Nephron (organoid): ENCODE measurements at regions not wholly inside any gene's neighbourhood (a gene's known extent, or its start where the extent isn't known, plus 50 kb on each side); places are given as distances from the start of the nearest gene placed in this dataset.
"Not testable (repeated sequence)": the region's sequence is repeated elsewhere in the genome, so short reads cannot be mapped to it uniquely, and the experiment has no call there.

Source experiments
- H3K27ac Mint-ChIP-seq, 3 experiments: 2 replicates each; pipeline ENCODE4 v1.8.0; 2020; ENCODE audit warnings: mixed read lengths in 3 of 3, mild to moderate bottlenecking in 2 of 3, moderate library complexity in 1 of 3
- H3K27me3 Mint-ChIP-seq: 2 replicates; pipeline ENCODE4 v1.8.0; 2021; ENCODE audit warnings: low read depth, mild to moderate bottlenecking, moderate library complexity, mixed read lengths
- H3K36me3 Mint-ChIP-seq: 2 replicates; pipeline ENCODE4 v1.8.0; 2020; ENCODE audit warnings: low read depth, mixed read lengths
- H3K4me1 Mint-ChIP-seq: 2 replicates; pipeline ENCODE4 v1.8.0; 2020; ENCODE audit warnings: mixed read lengths
- H3K4me3 Mint-ChIP-seq, 3 experiments: 2 replicates each; pipeline ENCODE4 v1.8.0; 2020; ENCODE audit warnings: mild to moderate bottlenecking in 3 of 3, mixed read lengths in 3 of 3, moderate library complexity in 2 of 3
- H3K9me3 Mint-ChIP-seq: 2 replicates; pipeline ENCODE4 v1.8.0; 2020; ENCODE audit warnings: mixed read lengths
- TF ChIP-seq, protein P1 (sequence below), 3 experiments: fragments of 200-600 bp; sonication (generic); IDR thresholded peaks; one replicate each; pipeline ENCODE4 v1.5.0; 2021; ENCODE audit warnings: antibody characterized with exemption in 3 of 3; ENCODE audit not compliant: unreplicated experiment in 3 of 3

DNA sequence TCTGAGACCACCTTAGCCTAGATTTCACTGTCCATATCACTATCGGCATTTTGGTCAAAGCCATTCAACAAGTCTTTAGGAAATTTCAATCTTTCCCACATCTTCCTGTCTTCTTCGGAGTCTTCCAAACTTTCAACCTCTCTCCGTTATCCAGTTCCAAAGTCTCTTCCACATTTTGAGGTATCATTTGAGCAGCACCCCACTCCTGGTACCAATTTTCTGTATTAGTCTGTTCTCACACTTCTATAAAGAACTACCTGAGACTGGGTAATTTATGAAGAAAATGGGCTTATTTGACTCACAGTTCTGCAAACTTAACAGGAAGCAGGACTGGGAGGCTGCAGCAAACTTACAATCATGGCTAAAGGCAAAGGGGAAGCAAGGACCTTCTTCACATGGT, 215.5 kb downstream of the CYLC2 start:
- Mint-ChIP-seq H3K27me3 (no peaks in the 10 kb centered on the region), H3K36me3 (no peaks in the 10 kb centered on the region), H3K4me3 (no peak overlapping the region), H3K9me3 (peaks cover 28% of the 10 kb centered on the region), H3K4me1 (no peaks in the 10 kb centered on the region), H3K27ac (no peak overlapping the region)
- TF ChIP-seq, protein P1, sequence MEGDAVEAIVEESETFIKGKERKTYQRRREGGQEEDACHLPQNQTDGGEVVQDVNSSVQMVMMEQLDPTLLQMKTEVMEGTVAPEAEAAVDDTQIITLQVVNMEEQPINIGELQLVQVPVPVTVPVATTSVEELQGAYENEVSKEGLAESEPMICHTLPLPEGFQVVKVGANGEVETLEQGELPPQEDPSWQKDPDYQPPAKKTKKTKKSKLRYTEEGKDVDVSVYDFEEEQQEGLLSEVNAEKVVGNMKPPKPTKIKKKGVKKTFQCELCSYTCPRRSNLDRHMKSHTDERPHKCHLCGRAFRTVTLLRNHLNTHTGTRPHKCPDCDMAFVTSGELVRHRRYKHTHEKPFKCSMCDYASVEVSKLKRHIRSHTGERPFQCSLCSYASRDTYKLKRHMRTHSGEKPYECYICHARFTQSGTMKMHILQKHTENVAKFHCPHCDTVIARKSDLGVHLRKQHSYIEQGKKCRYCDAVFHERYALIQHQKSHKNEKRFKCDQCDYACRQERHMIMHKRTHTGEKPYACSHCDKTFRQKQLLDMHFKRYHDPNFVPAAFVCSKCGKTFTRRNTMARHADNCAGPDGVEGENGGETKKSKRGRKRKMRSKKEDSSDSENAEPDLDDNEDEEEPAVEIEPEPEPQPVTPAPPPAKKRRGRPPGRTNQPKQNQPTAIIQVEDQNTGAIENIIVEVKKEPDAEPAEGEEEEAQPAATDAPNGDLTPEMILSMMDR (IDR thresholded peaks at IDR 0.05; ENCODE audit: unreplicated experiment in 3 of 3): no peak

DNA sequence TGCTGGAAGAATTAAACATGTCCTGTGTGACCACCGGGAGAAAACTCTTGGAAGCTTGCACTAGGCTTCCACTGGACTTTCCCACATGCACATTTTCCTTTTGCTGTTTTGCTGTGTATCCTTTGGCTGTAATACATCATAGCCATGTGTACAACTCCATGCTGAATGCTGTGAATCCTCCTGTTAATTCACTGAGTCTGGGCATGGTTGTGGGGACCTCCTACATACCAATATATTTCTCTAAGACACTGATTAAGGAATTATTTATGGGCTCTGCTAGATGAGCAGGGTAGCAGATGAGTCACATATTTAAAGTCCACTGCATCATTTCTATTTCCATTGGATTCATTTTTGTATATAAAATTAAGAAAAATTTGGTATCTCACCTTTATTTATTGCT, 220.1 kb downstream of the CYLC2 start:
- no peaks in the 10 kb centered on the region for H3K36me3 Mint-ChIP-seq
- peaks cover 19% of the 10 kb centered on the region for H3K9me3 Mint-ChIP-seq
- H3K27me3 Mint-ChIP-seq: no peaks in the 10 kb centered on the region
- TF ChIP-seq, protein P1 (IDR thresholded peaks at IDR 0.05; ENCODE audit: unreplicated experiment in 3 of 3): no peak
- no peak overlapping the region for H3K27ac Mint-ChIP-seq
- H3K4me3 Mint-ChIP-seq: no peak overlapping the region
- no peaks in the 10 kb centered on the region for H3K4me1 Mint-ChIP-seq

DNA sequence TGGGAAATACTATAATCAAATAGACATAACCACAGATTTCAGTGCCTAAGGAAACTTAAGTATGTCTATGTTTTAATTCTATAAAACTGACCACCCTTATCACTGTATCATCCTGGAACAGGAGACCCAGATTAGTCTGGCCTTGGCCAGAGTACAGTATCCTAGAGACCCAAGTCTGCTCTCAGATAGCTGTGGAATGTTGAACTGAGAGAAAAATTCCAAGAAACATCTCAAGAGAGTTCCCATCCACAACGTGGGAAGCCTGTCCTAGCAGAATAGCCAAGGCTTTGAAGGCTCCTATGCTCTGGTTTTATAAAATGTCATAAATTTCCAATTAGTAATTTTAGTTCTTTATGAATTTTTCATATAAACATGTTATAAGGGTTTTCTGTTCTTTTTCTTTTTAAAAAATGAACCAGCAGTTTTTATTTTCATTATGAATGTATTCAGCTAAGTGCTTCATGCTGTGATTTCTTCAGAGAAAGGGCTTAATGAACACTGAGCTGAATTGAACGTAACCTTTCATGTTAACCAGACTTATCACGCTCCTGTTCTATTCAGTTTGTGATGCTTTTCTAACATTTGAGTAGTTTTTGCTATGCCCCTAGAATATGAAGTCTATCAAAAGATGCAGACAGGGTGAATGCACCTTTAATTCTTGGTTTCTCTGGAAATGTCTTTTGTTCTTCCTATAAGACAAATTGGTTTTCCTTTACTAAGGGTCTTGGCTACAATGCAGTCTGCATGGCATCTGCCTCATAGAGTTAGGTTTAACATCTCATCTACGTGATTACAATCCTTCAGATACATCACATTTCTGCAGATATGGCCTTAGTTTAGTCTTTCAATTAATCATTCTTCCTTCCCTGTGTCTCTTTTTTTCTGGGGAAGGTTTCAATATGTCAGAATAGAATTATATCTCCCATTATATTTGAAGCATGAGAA, 230.8 kb downstream of the CYLC2 start:
- H3K36me3 Mint-ChIP-seq: no peaks in the 10 kb centered on the region
- H3K4me1 Mint-ChIP-seq: peaks cover 13% of the 10 kb centered on the region
- H3K27ac Mint-ChIP-seq: peak overlapping the region in 2 of 3 experiments; percentile 43 to 62
- no peaks in the 10 kb centered on the region for H3K27me3 Mint-ChIP-seq
- TF ChIP-seq, protein P1 (IDR thresholded peaks at IDR 0.05; ENCODE audit: unreplicated experiment in 3 of 3): no peak
- H3K9me3 Mint-ChIP-seq: no peaks in the 10 kb centered on the region
- no peak overlapping the region for H3K4me3 Mint-ChIP-seq

DNA sequence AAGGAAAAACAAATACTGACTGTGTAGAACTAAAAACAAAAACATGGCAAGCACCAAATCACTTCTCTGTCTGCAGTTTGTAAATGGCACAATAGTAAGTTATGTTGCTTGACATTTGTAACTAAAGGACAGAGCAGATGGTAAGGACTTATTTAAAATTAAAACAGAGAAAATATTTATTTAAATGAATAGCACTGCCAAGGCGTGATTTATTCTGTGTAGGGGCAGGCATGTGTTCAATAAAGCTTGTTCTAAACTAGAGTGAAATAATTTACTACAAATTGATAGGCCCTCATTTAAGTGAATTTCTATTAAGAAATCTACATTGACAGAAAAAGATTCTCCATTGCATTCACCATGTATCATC, 231.5 kb downstream of the CYLC2 start:
- Mint-ChIP-seq H3K9me3 (no peaks in the 10 kb centered on the region), H3K4me3 (no peak overlapping the region), H3K27me3 (no peaks in the 10 kb centered on the region), H3K36me3 (no peaks in the 10 kb centered on the region), H3K4me1 (peaks cover 13% of the 10 kb centered on the region), H3K27ac (peak overlapping the region in 2 of 3 experiments; percentile 43 to 62)
- TF ChIP-seq, protein P1 (IDR thresholded peaks at IDR 0.05; ENCODE audit: unreplicated experiment in 3 of 3): no peak

DNA sequence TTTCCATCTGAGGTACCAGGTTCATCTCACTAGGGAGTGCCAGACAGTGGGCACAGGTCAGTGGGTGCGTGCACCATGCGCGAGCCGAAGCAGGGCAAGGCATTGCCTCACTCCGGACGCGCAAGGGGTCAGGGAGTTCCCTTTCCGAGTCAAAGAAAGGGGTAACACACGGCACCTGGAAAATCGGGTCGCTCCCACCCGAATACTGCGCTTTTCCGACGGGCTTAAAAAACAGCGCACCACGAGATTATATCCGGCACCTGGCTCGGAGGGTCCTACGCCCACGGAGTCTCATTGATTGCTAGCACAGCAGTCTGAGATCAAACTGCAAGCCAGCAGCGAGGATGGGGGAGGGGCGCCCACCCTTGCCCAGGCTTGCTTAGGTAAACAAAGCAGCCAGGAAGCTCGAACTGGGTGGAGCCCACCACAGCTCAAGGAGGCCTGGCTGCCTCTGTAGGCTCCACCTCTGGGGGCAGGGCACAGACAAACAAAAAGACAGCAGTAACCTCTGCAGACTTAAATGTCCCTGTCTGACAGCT, 242.5 kb downstream of the CYLC2 start:
- not testable (repeated sequence) for H3K9me3 Mint-ChIP-seq, H3K27me3 Mint-ChIP-seq, H3K4me1 Mint-ChIP-seq, H3K36me3 Mint-ChIP-seq, H3K27ac Mint-ChIP-seq, H3K4me3 Mint-ChIP-seq

DNA sequence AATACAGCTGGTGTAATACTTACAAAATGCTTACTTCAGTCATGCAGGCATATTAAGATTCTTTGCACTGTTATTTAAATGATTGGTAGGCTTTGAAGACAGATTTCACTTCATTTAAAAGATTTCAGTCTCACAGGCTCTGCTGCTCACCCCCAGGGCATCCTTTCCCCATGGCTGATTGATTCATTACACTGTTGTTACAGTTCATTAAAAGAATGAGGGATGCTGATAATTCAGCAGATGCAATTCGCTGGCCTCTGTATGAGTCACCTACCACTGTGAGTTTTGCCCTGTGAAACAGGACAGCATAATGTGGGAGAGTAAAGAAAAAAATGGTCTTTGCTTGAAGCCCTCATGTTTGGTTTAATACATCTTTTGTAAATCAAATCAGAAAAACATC, 246.9 kb downstream of the CYLC2 start:
- Mint-ChIP-seq H3K4me1 (peaks cover 13% of the 10 kb centered on the region), H3K27me3 (no peaks in the 10 kb centered on the region), H3K4me3 (no peak overlapping the region), H3K36me3 (no peaks in the 10 kb centered on the region), H3K27ac (no peak overlapping the region), H3K9me3 (peaks cover 3% of the 10 kb centered on the region)
- TF ChIP-seq, protein P1 (IDR thresholded peaks at IDR 0.05; ENCODE audit: unreplicated experiment in 3 of 3): no peak
